Spleen (tissue), 7 donors: ENCODE measurements at regions not wholly inside any gene's neighbourhood (a gene's known extent, or its start where the extent isn't known, plus 50 kb on each side); places are given as distances from the start of the nearest gene placed in this dataset.

Experiments
- CTCF ChIP-seq, 11 experiments: fragments of 200-600 bp in 7 of 11; fragments of 450-650 bp in 4 of 11; sonication (generic) in 4 of 11; IDR thresholded peaks in 8 of 11; conservative IDR thresholded peaks in 3 of 11; 1 replicate in 7 of 11; 2 replicates in 4 of 11; pipeline versions ENCODE4 v1.4.0 to v1.8.0; 2016 to 2021; ENCODE audit warnings: antibody characterized with exemption in 11 of 11, inconsistent platforms in 4 of 11, mild to moderate bottlenecking in 1 of 11
- POLR2AphosphoS5 ChIP-seq, 3 donors: sonication (generic); formaldehyde crosslinking; IDR thresholded peaks; one replicate each; pipeline ENCODE4 v1.5.1; 2017; ENCODE audit warnings: antibody characterized with exemption in 3 of 3
- donor health status: DM: no; HTN: no; CAD: no; lungs with moderate emphysema.
- donor health status: DM: no; HTN: no; CAD: no.
- donor health status: DM: no; HTN: no; CAD: no.

DNA sequence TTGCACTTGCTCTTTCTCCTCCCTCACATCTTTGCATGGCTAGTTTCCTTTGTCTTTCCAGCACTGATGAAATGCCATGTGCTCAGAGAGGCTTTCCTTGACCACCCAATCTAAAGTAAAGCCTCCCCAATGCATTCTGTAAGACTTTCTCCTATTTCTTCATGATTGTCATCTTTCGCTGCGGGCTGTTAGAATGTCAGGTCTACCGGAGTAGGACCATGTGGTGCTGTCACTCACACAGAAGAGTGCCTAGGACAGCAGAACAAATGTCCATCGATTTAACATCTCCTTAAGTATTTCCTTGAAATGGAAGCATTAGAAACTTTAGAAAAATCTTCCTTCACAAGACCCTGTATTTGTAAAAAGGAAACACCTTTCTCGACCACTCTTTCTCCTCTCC, 99.9 kb upstream of the TMC3 start:
- no peak for TF ChIP-seq POLR2AphosphoS5 (IDR thresholded peaks at IDR 0.05)
- TF ChIP-seq CTCF (IDR thresholded peaks at IDR 0.05 in 8 of 11, conservative IDR thresholded peaks at IDR 0.05 in 3 of 11), result no peak
